ENCODE measurements at regions not wholly inside any gene's neighbourhood (a gene's known extent, or its start where the extent isn't known, plus 50 kb on each side); places are given as distances from the start of the nearest gene placed in this dataset.

GRCh38 chr2:120869730-120870466, 134.2 kb downstream of the GLI2 start:
- Histone ChIP-seq H3K36me3 (no peaks in the 10 kb centered on the region), H3K27ac (no peak overlapping the region), H3K4me1 (no peaks in the 10 kb centered on the region), H3K4me3 (no peak overlapping the region), H3K9me3 (no peaks in the 10 kb centered on the region), H3K27me3 (no peaks in the 10 kb centered on the region)
- no peak for DNase-seq
- intact Hi-C loops (cut with DNase I; ENCODE audit: low total_unique reads) = no loop called here
- TF ChIP-seq POLR2A (IDR thresholded peaks at IDR 0.05) = no peak
- no peak for TF ChIP-seq CTCF (IDR thresholded peaks at IDR 0.05)

DNA sequence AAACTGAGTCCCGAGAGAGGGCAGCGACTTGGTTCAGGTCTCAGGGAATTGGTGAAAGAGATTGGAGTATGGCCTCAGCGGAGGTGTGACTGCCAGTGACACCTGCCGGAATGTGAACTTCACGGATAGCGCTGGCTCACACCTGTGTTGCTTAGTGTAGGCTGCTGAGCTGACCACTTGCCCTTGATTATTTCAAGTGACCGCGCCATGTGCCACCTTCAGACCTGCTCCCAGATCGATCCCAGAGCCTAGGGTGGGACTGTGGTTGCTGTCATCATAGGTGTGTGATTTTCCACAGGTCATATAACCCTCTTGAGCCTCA, 134.8 kb downstream of the GLI2 start:
- TF ChIP-seq CTCF (IDR thresholded peaks at IDR 0.05) (no peak), POLR2A (IDR thresholded peaks at IDR 0.05) (no peak)
- no peaks in the 10 kb centered on the region for H3K27me3 ChIP-seq
- H3K36me3 ChIP-seq = no peaks in the 10 kb centered on the region
- H3K9me3 ChIP-seq = no peaks in the 10 kb centered on the region
- H3K4me1 ChIP-seq = no peaks in the 10 kb centered on the region
- DNase-seq = no peak
- intact Hi-C loops (cut with DNase I; ENCODE audit: low total_unique reads) = no loop called here
- no peak overlapping the region for H3K4me3 ChIP-seq
- no peak overlapping the region for H3K27ac ChIP-seq

GRCh38 chr2:120871016-120871635, 135.5 kb downstream of the GLI2 start:
- Histone ChIP-seq H3K36me3 (no peaks in the 10 kb centered on the region), H3K4me1 (no peaks in the 10 kb centered on the region), H3K4me3 (no peak overlapping the region), H3K9me3 (no peaks in the 10 kb centered on the region), H3K27ac (no peak overlapping the region), H3K27me3 (no peaks in the 10 kb centered on the region)
- intact Hi-C loops (cut with DNase I; ENCODE audit: low total_unique reads) = no loop called here
- DNase-seq = no peak
- TF ChIP-seq CTCF (IDR thresholded peaks at IDR 0.05) (no peak), POLR2A (IDR thresholded peaks at IDR 0.05) (no peak)

- no peak for DNase-seq
- intact Hi-C loops (cut with DNase I; ENCODE audit: low total_unique reads) = no loop called here
- TF ChIP-seq CTCF (IDR thresholded peaks at IDR 0.05) = no peak
- TF ChIP-seq POLR2A (IDR thresholded peaks at IDR 0.05) = no peak
- Histone ChIP-seq H3K27ac (no peak overlapping the region), H3K4me3 (no peak overlapping the region), H3K4me1 (no peaks in the 10 kb centered on the region), H3K9me3 (no peaks in the 10 kb centered on the region), H3K36me3 (no peaks in the 10 kb centered on the region), H3K27me3 (no peaks in the 10 kb centered on the region)
These were observed 136.4 kb downstream of the GLI2 start for GRCh38 chr2:120871881-120872620.
